Activated CD4-positive, alpha-beta T cell treated with anti-CD3 and anti-CD28 coated beads, Interleukin-2, amount 50 U/mL, for 4 hours (primary cell): ENCODE measurements at regions not wholly inside any gene's neighbourhood (a gene's known extent, or its start where the extent isn't known, plus 50 kb on each side); places are given as distances from the start of the nearest gene placed in this dataset.
"Not testable (repeated sequence)": the region's sequence is repeated elsewhere in the genome, so short reads cannot be mapped to it uniquely, and the experiment has no call there.

Experiments
- DNase-seq, 2 experiments: peaks; one replicate each; pipeline ENCODE4 v3.0.0-alpha.2; 2020

GRCh38 chr9:100639854-100640253 lies 62.0 kb downstream of the CAVIN4 start:
- DNase-seq, result no peak

- no peak for DNase-seq
These were observed 62.7 kb downstream of the CAVIN4 start for GRCh38 chr9:100640447-100641050.

GRCh38 chr9:100641166-100641565 lies 63.3 kb downstream of the CAVIN4 start:
- no peak for DNase-seq

GRCh38 chr9:100652850-100653249 lies 75.0 kb downstream of the CAVIN4 start:
- DNase-seq, result no peak

- DNase-seq, result no peak
These were observed 75.9 kb downstream of the CAVIN4 start for GRCh38 chr9:100653643-100654334.

GRCh38 chr9:100656851-100657250 lies 79.0 kb downstream of the CAVIN4 start:
- DNase-seq, result not testable (repeated sequence)

- DNase-seq, result no peak
These were observed 83.8 kb downstream of the CAVIN4 start for GRCh38 chr9:100661668-100662067.

- no peak for DNase-seq
These were observed 84.2 kb downstream of the CAVIN4 start for GRCh38 chr9:100662122-100662521.

GRCh38 chr9:100667448-100667847 lies 89.6 kb downstream of the CAVIN4 start:
- no peak for DNase-seq

- DNase-seq, result no peak
These were observed 90.1 kb downstream of the CAVIN4 start for GRCh38 chr9:100668024-100668423.

- no peak for DNase-seq
These were observed 92.1 kb downstream of the CAVIN4 start for GRCh38 chr9:100669968-100670367.

GRCh38 chr9:100670719-100671118 lies 92.8 kb downstream of the CAVIN4 start:
- no peak for DNase-seq

- no peak for DNase-seq
These were observed 94.0 kb downstream of the CAVIN4 start for GRCh38 chr9:100671898-100672297.

GRCh38 chr9:100673249-100673648 lies 95.4 kb downstream of the CAVIN4 start:
- DNase-seq, result no peak

- DNase-seq, result no peak
These were observed 96.7 kb downstream of the CAVIN4 start for GRCh38 chr9:100674419-100675122.

GRCh38 chr9:100679834-100680233 lies 102.0 kb downstream of the CAVIN4 start:
- DNase-seq, result no peak

- no peak for DNase-seq
These were observed 108.5 kb downstream of the CAVIN4 start for GRCh38 chr9:100686420-100686819.

- no peak for DNase-seq
These were observed 111.8 kb downstream of the CAVIN4 start for GRCh38 chr9:100689635-100690034.

- no peak for DNase-seq
These were observed 112.6 kb downstream of the CAVIN4 start for GRCh38 chr9:100690438-100690837.

- DNase-seq, result no peak
These were observed 119.5 kb downstream of the CAVIN4 start for GRCh38 chr9:100697339-100697738.

GRCh38 chr9:100698945-100699344 lies 121.1 kb downstream of the CAVIN4 start:
- DNase-seq, result no peak

- DNase-seq, result no peak
These were observed 121.8 kb downstream of the CAVIN4 start for GRCh38 chr9:100699668-100700067.

GRCh38 chr9:100700689-100701318 lies 122.9 kb downstream of the CAVIN4 start:
- DNase-seq, result no peak
